Suprapubic skin (tissue), 3 donors: ENCODE measurements at regions not wholly inside any gene's neighbourhood (a gene's known extent, or its start where the extent isn't known, plus 50 kb on each side); places are given as distances from the start of the nearest gene placed in this dataset.

ENCODE experiments used
- CTCF ChIP-seq, 2 donors: fragments of 200-600 bp in 1 of 2; fragments of 450-650 bp in 1 of 2; sonication (generic) in 1 of 2; IDR thresholded peaks; one replicate each; pipeline ENCODE4 v1.5.1; 2016 to 2019; ENCODE audit warnings: antibody characterized with exemption in 2 of 2, mild to moderate bottlenecking in 1 of 2, moderate library complexity in 1 of 2
- EP300 ChIP-seq: sonication (generic); formaldehyde crosslinking; IDR thresholded peaks from one replicate; pipeline ENCODE4 v1.6.1; 2017; ENCODE audit warnings: antibody characterized with exemption
- POLR2A ChIP-seq, 2 donors: fragments of 450-650 bp; IDR thresholded peaks; one replicate each; pipeline ENCODE4 v1.6.1; 2017; ENCODE audit warnings: antibody characterized with exemption in 2 of 2, mild to moderate bottlenecking in 2 of 2, moderate library complexity in 2 of 2

GRCh38 chr11:130780437-130780836 lies 135.8 kb downstream of the SNX19 start:
- no peak for TF ChIP-seq CTCF (IDR thresholded peaks at IDR 0.05)
- no peak for TF ChIP-seq POLR2A (IDR thresholded peaks at IDR 0.05)
- no peak for TF ChIP-seq EP300
